H1 (cell line): ENCODE measurements at regions not wholly inside any gene's neighbourhood (a gene's known extent, or its start where the extent isn't known, plus 50 kb on each side); places are given as distances from the start of the nearest gene placed in this dataset.

Experiments used
- CTCF ChIA-PET: fragments of 300-600 bp; sonication (Branson Sonifier 250); formaldehyde crosslinking; loops from one replicate; lab custom pipeline; 2021; ENCODE audit not compliant: partially characterized antibody; lab: Charles Lee
- POLR2A ChIA-PET: fragments of 300-600 bp; sonication (Branson Sonifier 250); formaldehyde crosslinking; loops from one replicate; lab custom pipeline; 2021; ENCODE audit warnings: inconsistent platforms; ENCODE audit not compliant: partially characterized antibody; lab: Charles Lee
- DNase-seq, 2 experiments: peaks; one replicate each; pipeline versions ENCODE4 v3.0.0 to v3.0.0-alpha.2; 2010 to 2022; ENCODE audit warnings: low spot score in 2 of 2, low read depth in 1 of 2, mixed read lengths in 1 of 2
- FAIRE-seq: peaks from 2 replicates; lab custom pipeline; 2011; peaks lifted over from hg19 to GRCh38; lab: Jason Lieb, UNC
- H2AFZ ChIP-seq: 2 replicates; pipeline ENCODE4 v1.8.1; 2012; ENCODE audit warnings: low read length, inconsistent platforms
- H2AK5ac ChIP-seq: 2 replicates; pipeline ENCODE4 v1.6.1; 2013; ENCODE audit warnings: low read depth, low read length
- H2BK120ac ChIP-seq: replicated peaks from 2 replicates; pipeline ENCODE3; 2013; ENCODE audit warnings: low read depth, low read length, inconsistent platforms
- H2BK12ac ChIP-seq: 2 replicates; pipeline ENCODE4 v1.6.1; 2013; ENCODE audit warnings: low read depth, low read length
- H2BK15ac ChIP-seq: 2 replicates; pipeline ENCODE4 v1.6.1; 2013; ENCODE audit warnings: low read length
- H2BK20ac ChIP-seq: 2 replicates; pipeline ENCODE4 v1.6.1; 2013; ENCODE audit warnings: low read length
- H2BK5ac ChIP-seq: 2 replicates; pipeline ENCODE4 v1.6.1; 2013; ENCODE audit warnings: low read depth, low read length
- H3K14ac ChIP-seq: 2 replicates; pipeline ENCODE4 v1.6.1; 2013; ENCODE audit warnings: inconsistent platforms; ENCODE audit not compliant: insufficient read length
- H3K18ac ChIP-seq: 2 replicates; pipeline ENCODE4 v1.6.1; 2013; ENCODE audit warnings: low read length; ENCODE audit errors: extremely low read depth
- H3K23ac ChIP-seq: 2 replicates; pipeline ENCODE4 v1.6.1; 2013; ENCODE audit warnings: inconsistent platforms; ENCODE audit not compliant: insufficient read length
- H3K23me2 ChIP-seq: 2 replicates; pipeline ENCODE4 v1.6.1; 2013; ENCODE audit warnings: low read depth, low read length
- H3K27ac ChIP-seq: 2 replicates; pipeline ENCODE4 v1.6.1; 2011; ENCODE audit warnings: low read depth, low read length, inconsistent platforms
- H3K27me3 ChIP-seq, 4 experiments: replicated peaks in 1 of 4; 1 replicate in 1 of 4; 2 replicates in 3 of 4; pipeline versions ENCODE4 v1.6.1 to v1.8.1; 2011 to 2013; ENCODE audit warnings: low read length in 3 of 4, mild to moderate bottlenecking in 3 of 4, inconsistent platforms in 2 of 4, mixed read lengths in 2 of 4, moderate library complexity in 1 of 4; ENCODE audit not compliant: control insufficient read depth in 3 of 4, insufficient read depth in 3 of 4; ENCODE audit errors: extremely low read depth in 1 of 4
- H3K36me3 ChIP-seq, 4 experiments: 2 replicates each; pipeline versions ENCODE4 v1.6.1 to v1.8.1; 2011 to 2013; ENCODE audit warnings: mild to moderate bottlenecking in 4 of 4, low read length in 3 of 4, moderate library complexity in 2 of 4, control low read depth in 1 of 4, inconsistent platforms in 1 of 4; ENCODE audit not compliant: insufficient read depth in 4 of 4, control insufficient read depth in 2 of 4
- H3K4ac ChIP-seq: replicated peaks from 2 replicates; pipeline ENCODE3; 2013; ENCODE audit warnings: low read length, low read depth, mixed read lengths, inconsistent platforms; ENCODE audit not compliant: insufficient read length
- H3K4me1 ChIP-seq, 4 experiments: replicated peaks in 1 of 4; 1 replicate in 1 of 4; 2 replicates in 3 of 4; pipeline versions ENCODE4 v1.6.1 to v1.8.1; 2011 to 2013; ENCODE audit warnings: low read length in 3 of 4, inconsistent platforms in 2 of 4, mixed read lengths in 1 of 4; ENCODE audit not compliant: insufficient read depth in 4 of 4, control insufficient read depth in 3 of 4
- H3K4me2 ChIP-seq, 2 experiments: 2 replicates each; pipeline versions ENCODE4 v1.6.1 to v1.8.1; 2011 to 2013; ENCODE audit warnings: low read depth in 2 of 2, low read length in 2 of 2, control low read depth in 1 of 2, inconsistent platforms in 1 of 2, mild to moderate bottlenecking in 1 of 2; ENCODE audit not compliant: insufficient read depth in 1 of 2
- H3K4me3 ChIP-seq, 4 experiments: fragments of 200-600, 300-600 bp in 1 of 4; sonication (generic), shearing (Covaris generic), sonication (Bioruptor Twin) in 1 of 4; 2 replicates each; pipeline versions ENCODE4 v1.5.1 to v1.8.1; 2011 to 2016; ENCODE audit warnings: low read length in 4 of 4, low read depth in 3 of 4, control low read depth in 2 of 4, inconsistent platforms in 2 of 4, mild to moderate bottlenecking in 2 of 4, mixed read lengths in 1 of 4, moderate library complexity in 1 of 4; ENCODE audit not compliant: insufficient read depth in 2 of 4; ENCODE audit errors: extremely low read depth in 1 of 4
- H3K56ac ChIP-seq: replicated peaks from 2 replicates; pipeline ENCODE3; 2013; ENCODE audit warnings: low read depth, mild to moderate bottlenecking, mixed read lengths, low read length, inconsistent platforms; ENCODE audit not compliant: insufficient read length
- H3K79me1 ChIP-seq: 2 replicates; pipeline ENCODE4 v1.6.1; 2013; ENCODE audit warnings: low read depth, low read length, control low read depth
- H3K79me2 ChIP-seq, 2 experiments: 2 replicates each; pipeline versions ENCODE4 v1.6.1 to v1.8.1; 2012 to 2013; ENCODE audit warnings: low read length in 2 of 2, mild to moderate bottlenecking in 2 of 2, inconsistent platforms in 1 of 2; ENCODE audit not compliant: insufficient read depth in 2 of 2, control insufficient read depth in 1 of 2
- H3K9ac ChIP-seq, 4 experiments: replicated peaks in 1 of 4; 1 replicate in 1 of 4; 2 replicates in 3 of 4; pipeline versions ENCODE4 v1.6.1 to v1.8.1; 2011 to 2013; ENCODE audit warnings: low read depth in 3 of 4, low read length in 3 of 4, control low read depth in 2 of 4, mild to moderate bottlenecking in 2 of 4, moderate library complexity in 2 of 4, inconsistent platforms in 1 of 4; ENCODE audit errors: extremely low read depth in 1 of 4
- H3K9me3 ChIP-seq, 2 experiments: 2 replicates each; pipeline versions ENCODE4 v1.6.1 to v1.8.1; 2012 to 2013; ENCODE audit warnings: mild to moderate bottlenecking in 2 of 2, moderate library complexity in 2 of 2, control low read depth in 1 of 2, inconsistent platforms in 1 of 2, low read depth in 1 of 2, low read length in 1 of 2, mixed read lengths in 1 of 2; ENCODE audit not compliant: insufficient read depth in 2 of 2
- H4K20me1 ChIP-seq, 2 experiments: replicated peaks in 1 of 2; 2 replicates each; pipeline versions ENCODE3 to v1.8.1; 2011 to 2013; ENCODE audit warnings: inconsistent platforms in 2 of 2, low read length in 2 of 2, mild to moderate bottlenecking in 1 of 2; ENCODE audit not compliant: insufficient read depth in 2 of 2, control insufficient read depth in 1 of 2
- H4K5ac ChIP-seq: 2 replicates; pipeline ENCODE4 v1.6.1; 2013; ENCODE audit warnings: low read length, low read depth, mixed read lengths, inconsistent platforms; ENCODE audit not compliant: insufficient read length
- H4K8ac ChIP-seq: 2 replicates; pipeline ENCODE4 v1.8.0; 2013; ENCODE audit warnings: mild to moderate bottlenecking, moderate library complexity, low read length, inconsistent platforms; ENCODE audit not compliant: insufficient read depth; ENCODE audit errors: extremely low read depth
- H4K91ac ChIP-seq: replicated peaks from 2 replicates; pipeline ENCODE3; 2013; ENCODE audit warnings: low read length, mixed read lengths, inconsistent platforms; ENCODE audit not compliant: insufficient read length
- EGR1 ChIP-seq: IDR thresholded peaks from 2 replicates; pipeline ENCODE4 v1.6.1; 2011; ENCODE audit warnings: low read depth, low read length, borderline replicate concordance
- EP300 ChIP-seq, 2 experiments: IDR thresholded peaks; 1 replicate in 1 of 2; 2 replicates in 1 of 2; pipeline ENCODE4 v1.6.1; 2011 to 2012; ENCODE audit warnings: low read depth in 2 of 2, low read length in 2 of 2, mild to moderate bottlenecking in 2 of 2, borderline replicate concordance in 1 of 2, inconsistent platforms in 1 of 2, moderate library complexity in 1 of 2
- KDM5A ChIP-seq: fragments of 200-600 bp; IDR thresholded peaks from 2 replicates; pipeline ENCODE4 v1.7.1; 2012; ENCODE audit warnings: mild to moderate bottlenecking, low read length, inconsistent platforms, mixed read lengths
- PHF8 ChIP-seq: fragments of 200-600 bp; sonication (generic); conservative IDR thresholded peaks from 2 replicates; pipeline ENCODE4 v1.7.1; 2012; ENCODE audit warnings: low read depth, mild to moderate bottlenecking, inconsistent platforms, low read length, moderate library complexity
- SRF ChIP-seq: IDR thresholded peaks from 2 replicates; pipeline ENCODE4 v1.6.1; 2011; ENCODE audit warnings: mild to moderate bottlenecking, low read depth, low read length, moderate library complexity
- WGBS, 2 experiments: shearing (Covaris generic) in 1 of 2; methylation state at CpG; one replicate each; pipeline versions ENCODE4 v1.1.6 to v1.1.7; 2013 to 2015; ENCODE audit warnings: low lambda C conversion rate in 2 of 2, mixed read lengths in 2 of 2, inconsistent platforms in 1 of 2, low coverage in 1 of 2, missing lambda C conversion rate in 1 of 2; ENCODE audit not compliant: insufficient replicate concordance in 2 of 2, insufficient coverage in 1 of 2, insufficient read length in 1 of 2; ENCODE audit errors: extremely low coverage in 1 of 2, missing lambda C conversion rate in 1 of 2; 5-methylcytosine and 5-hydroxymethylcytosine counted together

GRCh38 chr6:21504790-21505189, 88.8 kb upstream of the SOX4 start:
- Histone ChIP-seq H3K56ac (no peak overlapping the region), H3K14ac (no peak overlapping the region), H3K23ac (no peak overlapping the region), H3K27me3 (no peaks in the 10 kb centered on the region), H3K27ac (no peak overlapping the region), H2AFZ (no peak overlapping the region), H3K4ac (no peak overlapping the region), H3K9ac (no peak overlapping the region), H3K36me3 (no peaks in the 10 kb centered on the region), H4K8ac (no peak overlapping the region), H3K79me1 (no peaks in the 10 kb centered on the region), H2BK5ac (no peak overlapping the region), H3K4me2 (no peak overlapping the region), H2BK20ac (no peak overlapping the region), H2BK12ac (no peak overlapping the region), H3K4me1 (no peaks in the 10 kb centered on the region), H3K23me2 (no peaks in the 10 kb centered on the region), H4K5ac (no peak overlapping the region), H4K20me1 (no peaks in the 10 kb centered on the region), H4K91ac (no peak overlapping the region), H3K79me2 (no peaks in the 10 kb centered on the region), H2BK15ac (no peak overlapping the region), H3K18ac (no peak overlapping the region), H3K4me3 (no peak overlapping the region), H3K9me3 (no peaks in the 10 kb centered on the region), H2BK120ac (no peak overlapping the region), H2AK5ac (no peak overlapping the region)
- ChIA-PET CTCF (interaction anchor here (1.2 to 3.4 kb wide), 4 partner anchors 10 to 200 kb away, joined by 3 to 12 read pairs (median 3); no protein-coding TSS in a partner anchor), POLR2A (no interaction called here)
- FAIRE-seq = no peak
- no peak for DNase-seq
- 93% methylated on average over 6 of the region's 6 CpGs; no CpG with 5 or more reads in 1 of the 2 experiments for WGBS, 2 experiments
- TF ChIP-seq EGR1 (no peak), SRF (no peak), EP300 (IDR thresholded peaks at IDR 0.05; ENCODE audit: borderline replicate concordance in 1 of 2, low read depth in 2 of 2, low read length in 2 of 2) (no peak), PHF8 (no peak), KDM5A (no peak)
